Glomerular endothelial cell (primary cell): ENCODE measurements at regions not wholly inside any gene's neighbourhood (a gene's known extent, or its start where the extent isn't known, plus 50 kb on each side); places are given as distances from the start of the nearest gene placed in this dataset.

Source experiments
- DNase-seq: peaks from one replicate; pipeline ENCODE4 v3.0.0-alpha.2; 2011; ENCODE audit warnings: low read depth, low spot score; ENCODE audit errors: extremely low read depth

DNA sequence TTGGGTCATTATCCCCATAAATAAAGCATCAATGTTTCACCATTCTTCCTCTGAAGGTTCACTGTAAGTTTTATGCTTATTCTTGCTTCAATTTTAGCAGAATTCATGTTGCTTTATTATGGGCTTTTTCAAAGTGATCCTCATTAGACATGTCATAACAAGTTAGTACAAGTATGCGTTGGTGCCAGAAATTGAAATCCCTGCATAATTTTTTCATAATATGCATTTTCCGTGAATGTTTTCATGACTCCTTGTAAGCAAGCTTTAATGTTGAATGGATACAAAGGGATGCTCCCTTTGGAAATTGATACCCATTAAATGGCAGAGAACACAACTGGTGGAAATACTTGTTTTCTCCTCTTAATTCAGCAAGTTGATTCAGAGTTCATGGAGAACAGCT, 179.7 kb downstream of the ST6GAL2 start:
- no peak for DNase-seq

DNA sequence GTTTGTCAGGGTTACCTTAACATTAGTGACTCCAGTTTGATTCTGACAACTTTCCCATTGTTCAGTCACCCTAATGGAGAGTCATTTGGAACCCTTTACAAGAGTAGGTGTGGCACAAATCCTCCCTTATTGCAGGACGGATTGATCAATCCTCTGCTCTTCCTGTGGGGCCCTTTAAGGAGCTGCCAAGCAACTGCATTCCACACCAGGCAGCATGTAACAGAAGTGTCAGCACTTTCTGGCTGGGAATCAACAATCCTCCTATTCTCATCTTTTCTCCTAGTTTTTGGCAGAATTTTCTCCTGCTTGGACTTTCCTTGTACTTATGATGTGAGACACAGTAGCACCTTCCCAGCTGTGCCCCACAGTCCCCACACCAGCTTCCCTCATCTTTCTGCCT, 177.8 kb downstream of the ST6GAL2 start:
- no peak for DNase-seq

- DNase-seq, result no peak
These were observed 176.7 kb downstream of the ST6GAL2 start for GRCh38 chr2:106709229-106709628.

GRCh38 chr2:106719222-106719621, 166.7 kb downstream of the ST6GAL2 start:
- DNase-seq, result no peak

DNA sequence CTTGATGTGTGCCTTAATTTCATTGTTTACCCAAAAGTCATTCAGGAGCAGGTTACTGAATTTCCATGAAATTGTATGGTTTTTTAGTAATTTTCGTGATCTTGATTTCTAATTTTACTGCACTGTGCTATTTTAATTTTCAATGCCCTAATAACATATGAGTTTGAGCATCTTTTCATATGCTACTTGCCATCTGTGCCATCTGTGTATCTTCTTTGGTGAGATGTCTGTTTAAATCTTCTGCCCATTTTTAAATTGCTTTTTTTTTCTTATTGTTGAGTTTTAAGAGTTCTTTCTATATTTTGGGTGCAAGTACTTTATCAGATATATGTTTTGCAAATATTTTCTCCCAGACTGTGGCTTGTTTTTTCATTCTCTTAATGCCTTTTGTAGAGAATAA, 165.9 kb downstream of the ST6GAL2 start:
- DNase-seq, result no peak

GRCh38 chr2:106724301-106724794, 161.6 kb downstream of the ST6GAL2 start:
- no peak for DNase-seq

- no peak for DNase-seq
These were observed 151.8 kb downstream of the ST6GAL2 start for GRCh38 chr2:106734165-106734564.

DNA sequence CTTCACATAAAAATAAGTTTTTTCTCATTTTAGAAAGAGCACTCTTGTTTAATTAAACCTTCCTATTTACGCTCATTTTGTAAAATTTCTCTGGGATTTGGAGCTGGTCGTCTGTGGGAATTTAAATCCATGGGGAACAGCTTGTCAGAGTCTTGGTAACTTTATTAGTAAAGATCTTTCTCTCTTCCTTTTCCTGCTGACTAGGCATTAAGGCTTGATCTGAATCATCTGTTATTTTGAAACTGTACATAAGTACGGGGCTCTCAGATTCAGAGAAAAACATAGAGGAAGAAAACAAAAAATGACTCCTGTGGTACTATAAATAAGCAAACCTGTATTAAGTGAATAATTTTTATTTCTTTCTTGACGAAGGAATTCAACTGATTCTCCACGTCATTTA, 150.2 kb downstream of the ST6GAL2 start:
- no peak for DNase-seq

- DNase-seq, result no peak
These were observed 149.7 kb downstream of the ST6GAL2 start for GRCh38 chr2:106736221-106736620.

- DNase-seq, result no peak
These were observed 140.5 kb downstream of the ST6GAL2 start for GRCh38 chr2:106745468-106745867.

DNA sequence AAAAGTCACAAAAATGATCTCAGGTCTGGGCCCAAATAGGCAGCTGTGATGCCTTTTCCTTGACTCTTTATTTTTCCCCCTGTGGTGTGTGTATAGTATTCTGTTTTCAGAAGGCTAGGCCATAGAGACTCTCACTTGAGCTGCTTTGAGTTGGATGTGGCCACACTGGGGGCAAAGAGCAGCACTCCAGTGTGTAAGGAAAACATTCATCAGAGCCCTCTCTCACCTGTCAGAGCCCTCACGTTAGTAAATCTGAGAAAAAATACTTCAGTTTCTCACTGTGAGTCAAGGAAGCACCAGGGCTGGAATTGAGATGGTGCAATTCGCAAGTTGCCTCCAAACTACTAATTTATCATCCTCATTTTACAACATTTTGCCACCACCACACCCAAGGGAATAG, 136.1 kb downstream of the ST6GAL2 start:
- no peak for DNase-seq
